GM18498 (cell line): ENCODE measurements at regions not wholly inside any gene's neighbourhood (a gene's known extent, or its start where the extent isn't known, plus 50 kb on each side); places are given as distances from the start of the nearest gene placed in this dataset.

ENCODE experiments used
- ATAC-seq: cut with Tn5 transposase; IDR thresholded peaks from one replicate; pipeline ENCODE4 v1.9.1; 2021; ENCODE audit warnings: mild to moderate bottlenecking, moderate library complexity; ENCODE audit not compliant: unreplicated experiment

DNA sequence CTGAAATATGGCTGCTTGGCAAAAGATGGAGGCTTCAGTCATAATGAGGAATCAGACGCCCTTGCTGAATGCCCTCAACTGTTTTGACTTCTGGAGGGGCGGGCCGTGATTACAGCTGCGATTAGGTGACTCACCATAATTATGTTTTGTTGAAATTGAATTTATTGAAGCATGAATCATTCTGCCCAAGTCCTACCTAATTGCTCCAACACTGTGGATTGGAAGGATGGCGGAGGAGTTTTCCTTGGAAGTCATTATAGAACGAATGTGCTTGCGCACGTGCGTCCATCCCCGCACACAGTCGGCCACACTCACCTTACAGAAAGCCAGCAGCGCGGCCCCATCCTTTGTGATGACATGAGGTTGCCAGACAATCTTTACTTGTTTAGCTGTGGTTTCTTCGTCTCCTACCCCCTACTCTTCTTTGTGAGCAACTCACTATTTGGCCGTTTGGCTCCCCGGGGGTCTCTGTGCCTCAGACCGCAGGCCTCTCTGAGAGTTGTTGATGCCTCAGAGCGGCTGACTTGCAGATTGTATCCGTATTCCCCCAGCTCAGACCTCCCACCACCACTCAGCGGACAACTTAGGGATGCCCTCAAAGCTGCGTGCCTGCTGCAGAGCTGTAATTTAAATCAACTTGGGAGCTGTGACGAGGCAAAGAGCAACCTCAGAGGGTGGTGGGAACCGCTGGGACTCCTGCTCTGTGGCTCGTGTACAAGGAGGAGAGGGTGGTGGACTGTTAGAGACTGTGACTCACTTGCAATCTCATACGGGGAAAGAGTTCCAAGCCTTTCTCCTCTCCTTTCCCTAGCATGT, 513.4 kb downstream of the TNS1 start:
- ATAC-seq: no peak

DNA sequence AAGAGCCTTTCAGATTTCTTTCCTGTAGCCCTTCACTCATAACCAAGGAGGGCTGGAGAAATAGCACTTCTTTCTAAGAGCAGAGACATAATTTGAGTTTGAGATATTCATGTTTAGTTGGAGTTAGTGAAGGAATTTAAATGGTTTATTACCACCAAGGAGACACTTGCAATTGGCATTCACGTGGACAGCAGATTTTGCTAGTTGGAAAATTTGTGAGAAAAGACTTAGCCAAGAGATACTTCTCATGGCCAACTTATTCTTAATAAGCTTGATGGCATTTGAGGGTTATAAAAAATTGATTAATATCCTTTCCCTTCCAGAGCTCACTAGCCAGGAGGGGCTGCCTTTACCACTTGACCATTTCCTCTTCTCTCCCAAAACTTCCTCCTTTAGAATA, 518.7 kb downstream of the TNS1 start:
- no peak for ATAC-seq

DNA sequence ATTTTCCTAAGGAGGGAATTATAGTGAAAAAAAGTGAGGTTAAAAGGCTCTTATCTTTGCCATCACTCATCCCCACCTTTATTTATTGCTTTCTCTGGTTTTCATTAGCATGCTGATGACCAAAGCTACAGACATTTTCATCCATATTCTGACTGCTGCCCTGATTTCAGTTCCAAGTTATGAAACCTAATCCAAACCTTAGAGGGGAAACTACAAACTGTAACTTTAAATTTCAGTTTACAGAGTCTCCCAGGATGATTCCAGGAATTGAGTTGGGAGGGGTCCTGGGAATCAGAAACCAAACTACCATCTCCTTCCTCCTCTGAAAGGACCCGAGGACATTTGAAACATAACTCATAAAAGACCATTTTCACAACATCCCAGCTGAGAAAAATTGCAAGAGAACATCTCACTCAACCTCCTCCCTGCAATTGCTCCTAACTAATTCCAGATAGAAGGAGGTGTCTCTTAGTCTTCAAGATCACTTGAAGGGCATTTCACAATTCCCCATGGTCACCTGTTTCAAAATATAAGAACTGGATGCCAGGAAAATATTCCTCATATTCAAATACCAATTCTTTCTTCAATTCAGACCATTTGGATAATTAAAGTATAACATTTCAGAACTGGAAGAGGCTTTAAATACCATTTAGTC, 520.6 kb downstream of the TNS1 start:
- ATAC-seq: no peak

DNA sequence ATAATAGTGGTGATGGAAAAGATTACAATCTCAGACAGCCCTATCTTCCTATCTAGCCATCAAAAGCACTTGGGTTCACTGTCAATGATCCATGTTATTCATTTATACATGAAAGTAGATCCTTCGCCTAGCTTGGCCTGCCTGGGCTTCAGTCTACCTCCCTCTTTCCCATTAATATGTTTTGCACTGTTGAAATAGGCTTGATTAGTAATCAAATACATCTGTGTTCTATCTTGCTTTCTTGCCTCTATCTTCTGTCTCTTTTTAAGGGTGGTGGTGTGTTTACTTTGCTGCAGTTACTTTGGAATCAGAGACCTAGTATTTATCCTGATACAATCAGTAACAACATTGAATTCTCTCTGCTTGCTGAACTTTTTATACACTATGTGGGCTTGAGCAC, 521.2 kb downstream of the TNS1 start:
- no peak for ATAC-seq

DNA sequence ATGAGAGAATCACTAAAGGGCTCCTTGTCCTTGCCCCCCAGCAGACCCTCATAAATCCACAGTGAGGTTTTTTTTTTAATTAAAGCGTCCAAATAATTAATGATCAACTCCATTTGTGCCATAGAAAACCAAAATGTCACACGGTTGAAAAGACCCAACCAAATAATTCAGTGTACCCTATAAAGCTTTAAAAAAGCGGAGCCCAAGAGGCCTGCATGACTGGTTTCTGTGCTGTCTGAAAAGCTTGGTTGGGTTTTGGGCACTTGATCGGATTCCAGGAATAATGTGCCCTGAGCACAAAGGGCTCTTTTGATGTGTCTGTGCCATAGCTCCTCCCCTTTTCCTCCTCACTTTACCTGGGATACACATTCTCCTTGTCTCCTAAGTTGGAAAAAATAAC, 523.2 kb downstream of the TNS1 start:
- no peak for ATAC-seq

DNA sequence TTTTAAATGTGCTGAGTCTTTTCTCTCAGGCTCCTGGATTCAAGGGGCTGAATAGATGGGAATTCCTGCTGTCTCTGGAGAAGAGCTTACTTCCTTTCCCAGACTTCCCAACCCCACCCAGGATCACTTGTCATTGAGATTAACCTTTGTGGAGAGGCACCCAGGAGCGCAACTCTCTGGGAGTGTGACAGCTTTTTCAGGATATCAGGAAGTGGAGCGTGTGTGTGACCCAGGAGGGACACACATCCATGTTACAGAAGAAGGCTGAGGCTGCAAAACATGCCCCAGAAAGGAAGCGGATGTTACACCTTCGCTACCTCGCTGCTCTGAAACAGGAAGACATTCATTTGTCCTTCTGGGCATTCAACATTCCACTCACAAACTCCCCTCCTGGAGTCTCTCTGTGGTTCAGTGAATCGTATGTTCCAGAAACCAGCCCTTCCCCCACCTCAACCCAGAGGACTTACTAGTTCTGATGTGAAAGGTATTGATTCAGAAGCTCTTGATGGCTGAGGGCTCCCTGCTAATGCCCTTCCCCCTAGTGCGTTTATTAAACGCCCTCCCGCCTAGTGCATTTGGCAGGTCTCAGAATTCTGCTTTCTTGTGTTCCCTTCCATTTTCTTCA, 523.9 kb downstream of the TNS1 start:
- no peak for ATAC-seq

DNA sequence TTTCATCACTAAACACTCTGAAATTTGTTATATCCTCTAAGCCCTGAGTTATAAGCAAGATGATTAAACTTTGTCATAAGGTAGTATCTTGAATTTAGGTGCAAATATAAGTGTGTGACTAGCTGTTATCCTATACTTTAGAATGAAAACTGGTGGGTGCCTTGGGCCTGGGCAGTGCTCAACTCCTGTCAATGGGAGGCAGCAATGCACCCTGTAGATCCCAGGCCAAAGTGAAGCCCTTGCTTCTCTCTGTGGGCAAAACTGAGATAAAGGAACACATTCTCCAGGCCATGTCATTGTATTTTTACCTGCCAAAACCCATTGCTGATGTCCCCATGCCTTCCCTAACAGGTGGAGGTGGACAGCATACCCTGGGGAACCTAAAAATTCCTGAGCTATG, 525.2 kb downstream of the TNS1 start:
- no peak for ATAC-seq

DNA sequence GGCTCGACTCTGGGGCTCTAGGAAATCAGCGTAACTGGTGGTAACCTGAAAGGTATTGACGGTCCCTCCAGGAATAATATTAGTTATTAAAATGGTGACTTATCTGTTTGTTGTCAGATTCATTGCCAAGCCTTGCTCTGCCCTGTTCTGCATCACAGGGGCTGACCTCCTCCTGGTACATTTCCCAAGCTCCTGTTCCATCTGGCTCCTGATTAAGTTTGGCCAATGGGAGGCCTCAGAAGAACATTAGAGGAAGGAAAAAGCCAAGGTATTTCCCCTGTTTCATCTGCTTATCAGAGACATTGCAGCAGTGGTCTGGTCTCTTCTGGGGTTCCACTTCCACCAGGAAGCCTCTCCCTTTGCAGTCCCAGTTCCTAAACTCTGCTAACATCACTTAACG, 527.0 kb downstream of the TNS1 start:
- ATAC-seq: no peak

DNA sequence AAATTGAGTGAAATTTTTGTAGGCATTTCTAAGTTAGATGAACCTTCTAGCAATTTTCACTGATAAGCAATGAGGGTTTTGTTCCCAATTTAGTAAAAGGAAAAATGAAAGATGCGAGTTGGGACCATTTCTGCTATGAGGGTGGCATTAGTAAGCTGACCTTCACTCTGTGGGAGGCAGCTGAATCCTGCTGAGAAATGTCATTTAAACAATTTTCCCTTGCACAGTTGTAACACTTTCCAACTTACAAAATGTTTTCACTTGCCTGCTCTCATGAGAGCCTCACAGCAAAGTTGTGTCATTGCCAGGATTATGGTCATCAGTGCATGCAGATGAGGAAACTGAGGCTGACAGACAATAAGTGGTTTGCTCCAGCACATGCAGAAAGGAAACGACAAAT, 527.7 kb downstream of the TNS1 start:
- ATAC-seq: no peak

DNA sequence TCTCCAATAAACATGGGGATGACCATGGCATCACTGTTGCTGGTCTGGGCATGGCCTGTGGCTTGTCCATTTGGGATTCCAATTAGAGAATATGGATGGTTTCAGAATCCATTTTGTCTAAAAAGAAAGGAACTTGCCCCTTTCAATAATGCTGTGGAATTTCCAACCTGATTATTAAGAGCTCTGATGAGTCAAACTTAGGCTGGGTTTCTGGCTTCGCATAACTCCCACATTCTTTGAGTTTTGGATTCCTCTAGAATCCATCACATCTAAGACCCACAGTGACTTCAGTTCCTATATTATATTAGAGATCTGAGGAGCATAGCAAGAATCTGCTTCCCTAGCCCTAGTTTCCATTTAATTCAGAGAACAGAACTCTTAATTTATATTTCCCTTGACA, 531.5 kb downstream of the TNS1 start:
- ATAC-seq: no peak

DNA sequence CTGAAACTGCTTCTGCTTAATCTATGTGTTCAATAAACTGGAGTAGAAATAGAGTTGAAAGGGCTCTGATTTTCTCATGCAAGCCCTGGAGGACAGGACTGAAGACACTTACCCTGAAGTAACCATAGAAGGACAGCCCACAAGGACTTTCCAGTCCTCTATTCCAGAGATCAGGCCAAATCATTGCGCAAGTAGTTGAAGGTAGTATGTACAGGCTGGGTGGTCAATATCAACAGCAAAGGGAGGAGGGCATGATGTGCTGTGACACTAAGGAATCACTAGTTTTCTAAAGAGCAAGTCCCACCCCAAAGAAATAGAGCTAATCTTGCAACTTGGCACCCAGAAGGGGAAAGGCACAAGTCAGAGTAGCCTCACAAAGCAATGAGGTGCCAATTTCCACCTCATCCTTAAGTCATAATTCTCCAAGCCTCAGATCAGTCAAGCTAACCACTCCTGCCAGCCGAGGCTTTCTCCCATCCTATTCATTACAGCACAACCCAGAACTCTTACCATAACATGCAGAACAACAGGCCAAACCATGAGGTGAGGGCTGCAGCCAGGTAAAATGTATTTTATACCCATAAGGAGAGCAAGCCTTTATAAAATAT, 533.5 kb downstream of the TNS1 start:
- no peak for ATAC-seq

DNA sequence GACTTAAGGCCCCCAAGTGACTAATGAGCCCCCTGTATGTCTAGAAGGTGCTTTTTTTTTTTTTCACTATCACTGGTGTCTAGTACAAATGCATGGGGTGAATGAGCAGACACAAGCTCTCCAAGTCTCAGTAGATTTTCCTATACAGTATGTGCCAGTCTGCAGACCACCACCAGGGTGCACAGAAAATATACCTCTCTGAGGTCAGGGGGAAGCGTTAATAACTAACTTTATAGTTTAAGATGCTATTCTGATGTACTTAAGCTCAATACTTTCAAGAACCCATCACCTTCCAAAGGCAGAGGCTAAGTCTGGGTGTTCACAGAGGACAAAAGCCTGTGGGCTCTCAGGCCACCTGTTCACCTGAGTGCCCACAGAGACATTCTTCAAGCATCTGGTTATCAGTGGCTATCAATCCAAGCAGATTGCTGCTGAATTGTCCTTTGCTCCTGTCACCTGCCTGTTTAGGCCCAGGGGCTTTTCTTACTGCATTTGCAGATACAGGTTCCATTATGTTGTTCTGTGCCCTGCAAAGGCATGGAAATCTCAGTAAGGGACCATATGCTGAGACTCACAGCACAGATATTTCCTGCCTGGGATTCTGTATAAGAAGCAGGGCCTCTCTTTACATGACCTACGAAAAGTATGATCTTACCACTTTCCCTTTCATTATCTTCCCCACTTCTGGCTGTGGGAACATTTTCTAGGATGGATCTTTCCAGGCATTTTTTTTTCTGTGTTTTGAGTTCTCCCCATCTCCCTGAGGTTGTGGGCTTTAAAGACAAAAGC, 534.6 kb downstream of the TNS1 start:
- no peak for ATAC-seq

DNA sequence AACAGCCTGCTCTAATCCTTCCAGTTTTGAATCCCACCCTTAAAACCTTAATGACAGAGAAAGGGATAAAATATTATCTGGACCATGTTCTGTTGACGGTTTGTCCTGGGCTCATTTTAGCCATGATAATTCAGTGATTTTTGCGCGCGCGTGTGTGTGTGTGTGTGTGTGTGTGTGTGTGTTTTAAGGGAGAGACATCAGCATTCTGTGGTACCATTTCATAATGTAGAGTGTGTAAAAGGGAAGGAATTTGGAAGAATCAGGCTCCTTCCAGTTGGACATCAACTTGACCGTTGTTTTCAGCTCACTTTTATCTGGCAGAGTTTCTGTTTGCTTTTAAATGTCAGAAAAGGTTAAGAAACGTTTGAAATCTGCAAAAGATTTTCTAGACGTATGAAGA, 535.5 kb downstream of the TNS1 start:
- no peak for ATAC-seq

DNA sequence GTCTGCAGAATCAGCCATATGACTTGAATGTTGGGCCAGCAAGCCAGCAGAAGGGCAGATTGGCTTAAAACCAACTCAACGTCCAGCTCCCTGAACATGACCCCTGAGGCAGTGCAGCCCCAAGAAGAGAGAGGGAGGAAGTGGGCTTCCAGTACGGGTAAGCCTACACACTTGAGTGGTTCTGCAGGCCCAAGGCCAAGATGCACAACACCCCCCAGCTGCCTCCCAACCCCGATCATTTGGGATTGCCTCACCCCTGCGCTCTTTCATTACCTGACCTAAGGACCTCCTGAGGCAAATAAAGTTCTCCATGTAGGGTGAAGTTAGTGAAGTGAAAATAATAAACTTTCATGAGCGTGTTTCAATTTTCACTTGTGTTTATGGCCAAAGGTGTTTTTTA, 536.0 kb downstream of the TNS1 start:
- ATAC-seq: no peak

DNA sequence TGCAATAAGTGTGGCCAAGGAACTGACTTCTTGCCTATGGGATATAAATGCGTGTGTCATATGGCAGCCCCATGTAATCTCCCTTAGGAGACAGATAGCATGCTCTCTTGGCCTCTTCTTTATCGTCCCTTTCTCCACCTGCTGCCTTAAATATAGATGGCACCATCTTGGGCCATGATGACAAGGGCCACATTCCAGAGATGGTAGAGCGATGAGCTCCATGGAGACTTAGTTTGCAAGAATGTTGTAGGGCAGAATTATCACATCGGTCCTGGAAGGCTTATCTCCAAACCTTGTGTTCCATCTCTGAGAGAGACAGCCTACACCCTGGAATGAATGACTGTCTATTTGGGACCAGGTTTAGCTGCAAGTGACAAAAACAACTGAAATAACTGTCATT, 536.7 kb downstream of the TNS1 start:
- ATAC-seq: no peak

DNA sequence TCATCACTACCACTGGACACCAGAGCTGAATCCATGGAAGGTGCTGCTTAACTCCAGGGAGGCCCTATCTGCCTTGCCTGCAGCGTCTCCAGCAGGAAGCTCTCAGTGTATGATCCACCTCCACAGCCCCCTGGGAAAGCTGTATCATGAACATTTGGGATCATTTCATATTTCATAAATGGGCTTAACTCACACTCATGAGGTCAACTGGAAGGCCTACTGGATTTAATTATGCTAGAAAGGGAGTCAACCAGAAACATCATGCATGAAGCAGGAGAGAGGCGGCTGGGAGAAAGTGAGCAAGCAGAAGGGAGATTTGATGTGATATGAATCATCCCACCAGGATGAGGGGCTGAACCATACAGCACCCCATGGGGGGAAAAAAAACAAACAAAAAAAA, 537.7 kb downstream of the TNS1 start:
- ATAC-seq: no peak

DNA sequence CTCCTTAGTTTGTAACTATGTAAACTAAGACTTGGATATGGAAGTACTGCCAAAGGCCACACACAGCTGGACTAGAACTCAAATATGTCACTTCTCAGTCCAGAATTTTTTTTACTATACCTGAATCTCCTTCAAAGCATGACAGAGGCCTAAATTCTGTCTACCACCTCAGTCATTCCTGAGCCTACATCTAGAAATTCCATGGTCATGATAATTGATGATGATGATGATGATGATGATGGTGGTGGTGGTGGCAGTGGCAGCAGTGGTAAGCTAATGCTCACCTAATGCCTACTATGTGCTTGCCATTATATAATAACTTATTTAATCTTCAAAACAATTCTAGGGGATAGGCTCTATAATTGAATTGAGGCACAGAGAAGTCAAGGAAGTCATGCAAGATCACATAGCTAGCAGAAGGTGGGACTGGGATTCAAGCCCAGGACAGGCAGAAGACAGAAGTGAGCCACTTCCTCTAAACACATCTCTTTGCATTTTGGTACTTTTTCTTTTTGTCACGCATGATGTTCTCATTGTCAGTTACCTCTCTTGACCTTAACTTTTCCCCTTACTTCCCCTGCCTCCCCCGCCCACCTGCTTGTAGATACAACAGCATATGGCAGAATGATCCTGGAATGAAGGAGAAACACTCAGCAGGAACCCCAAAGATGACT, 539.3 kb downstream of the TNS1 start:
- no peak for ATAC-seq

DNA sequence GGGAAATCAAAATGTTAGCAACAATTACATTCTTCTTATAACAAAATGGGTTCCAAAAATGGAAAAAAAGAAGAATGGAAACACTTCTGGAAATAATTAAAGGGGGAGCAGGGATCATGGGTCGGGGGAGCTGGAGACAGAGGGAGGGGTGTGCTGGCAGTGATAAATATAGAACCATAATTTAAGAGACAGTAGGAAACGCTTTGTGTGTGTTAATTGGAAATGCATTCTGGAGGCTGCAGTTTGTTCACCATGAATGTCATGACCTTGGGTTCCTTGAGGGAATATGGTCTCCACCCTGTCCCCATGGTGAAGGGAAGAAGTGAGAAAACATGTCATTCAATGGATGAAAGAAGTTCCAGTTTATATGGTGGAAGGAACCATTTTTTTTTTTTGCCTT, 540.7 kb downstream of the TNS1 start:
- ATAC-seq: no peak

DNA sequence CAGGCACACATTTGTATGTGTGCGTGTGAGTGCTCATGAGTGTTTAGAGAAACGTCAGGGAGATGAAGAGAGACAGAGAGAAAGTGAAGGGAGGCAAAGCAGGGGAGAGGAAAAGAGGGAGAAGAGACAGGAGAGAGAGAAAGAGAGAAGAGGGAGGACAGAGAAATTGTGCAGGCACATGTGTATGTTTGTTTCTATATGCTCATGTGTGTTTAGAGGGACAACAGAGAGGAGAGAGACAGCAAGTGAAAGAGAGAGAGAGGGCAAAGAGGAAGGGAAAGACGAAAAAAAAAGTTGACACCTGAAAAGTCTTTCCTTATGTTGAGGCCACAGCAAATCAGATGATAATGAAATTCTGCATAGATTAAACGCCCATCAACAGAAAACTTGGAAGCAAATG, 541.1 kb downstream of the TNS1 start:
- no peak for ATAC-seq

DNA sequence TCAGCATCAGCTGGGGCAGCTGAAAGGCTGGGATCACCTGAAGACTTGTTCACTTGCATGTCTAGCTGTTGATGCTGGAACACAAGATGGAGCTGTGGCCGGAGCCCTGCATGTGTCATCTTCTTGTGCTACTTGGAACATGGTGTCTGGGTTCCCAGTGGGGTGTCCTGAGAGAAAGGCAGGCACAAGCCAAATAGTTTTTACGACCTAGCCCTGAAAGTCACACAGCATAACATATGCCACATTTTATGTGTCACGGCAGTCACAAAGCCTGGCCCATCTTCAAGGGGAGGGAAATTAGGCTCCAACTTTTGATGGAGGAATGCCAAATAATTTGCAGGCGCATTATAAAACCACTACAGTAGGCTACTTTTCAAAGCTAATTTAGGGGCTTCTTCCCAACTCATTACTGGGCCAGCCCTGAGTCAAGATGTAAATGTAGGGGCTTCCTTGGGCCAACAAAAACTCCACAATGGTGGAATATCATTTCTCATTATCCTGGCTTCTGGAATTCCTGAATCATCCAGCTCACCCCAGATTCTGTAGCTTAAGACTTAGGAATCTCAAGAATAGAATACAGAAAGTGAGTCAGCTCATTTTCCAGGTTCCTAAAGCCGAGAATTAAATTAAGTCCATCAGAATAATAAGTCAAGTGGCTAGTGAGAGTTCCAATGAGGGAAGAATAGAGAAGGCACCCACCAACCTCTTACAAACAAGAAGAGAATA, 543.0 kb downstream of the TNS1 start:
- no peak for ATAC-seq
